Vagina (tissue), 2 donors: ENCODE measurements at regions not wholly inside any gene's neighbourhood (a gene's known extent, or its start where the extent isn't known, plus 50 kb on each side); places are given as distances from the start of the nearest gene placed in this dataset.

ENCODE experiments used
- POLR2A ChIP-seq, 2 donors: fragments of 450-650 bp; IDR thresholded peaks; one replicate each; pipeline ENCODE4 v1.6.1; 2017; ENCODE audit warnings: antibody characterized with exemption in 2 of 2, mild to moderate bottlenecking in 2 of 2, moderate library complexity in 2 of 2
- POLR2AphosphoS5 ChIP-seq, 2 donors: sonication (generic); formaldehyde crosslinking; IDR thresholded peaks; one replicate each; pipeline ENCODE4 v1.9.0; 2017; ENCODE audit warnings: antibody characterized with exemption in 2 of 2, mild to moderate bottlenecking in 2 of 2, low read depth in 1 of 2; ENCODE audit not compliant: insufficient read depth in 1 of 2
- TF ChIP-seq, protein P1 (sequence below), 3 experiments: fragments of 450-650 bp in 2 of 3; fragments of 200-600 bp in 1 of 3; sonication (generic) in 1 of 3; IDR thresholded peaks; one replicate each; pipeline ENCODE4 v1.5.1; 2017 to 2019; ENCODE audit warnings: antibody characterized with exemption in 3 of 3, mild to moderate bottlenecking in 2 of 3, moderate library complexity in 2 of 3

DNA sequence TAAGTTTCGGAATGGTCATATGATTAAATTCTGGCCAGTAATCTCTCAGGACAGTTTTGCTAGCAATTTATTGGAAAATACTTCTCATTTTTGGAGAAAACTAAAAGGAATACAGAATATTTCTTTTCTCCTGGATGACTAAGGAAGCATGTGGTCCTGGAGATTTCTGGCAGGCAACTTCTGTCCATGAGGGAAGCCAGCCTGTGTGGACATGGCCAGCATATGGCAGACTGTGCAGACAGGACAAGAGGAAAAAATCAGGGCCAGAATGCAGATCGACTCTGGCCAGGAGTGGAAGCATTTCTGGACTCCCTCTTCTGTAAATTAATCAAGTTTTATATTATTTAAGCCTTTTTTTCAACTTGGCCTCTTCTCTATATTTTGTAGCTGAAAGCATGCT, 100.4 kb upstream of the CDH18 start:
- no peak for TF ChIP-seq POLR2A (IDR thresholded peaks at IDR 0.05)
- TF ChIP-seq, protein P1, sequence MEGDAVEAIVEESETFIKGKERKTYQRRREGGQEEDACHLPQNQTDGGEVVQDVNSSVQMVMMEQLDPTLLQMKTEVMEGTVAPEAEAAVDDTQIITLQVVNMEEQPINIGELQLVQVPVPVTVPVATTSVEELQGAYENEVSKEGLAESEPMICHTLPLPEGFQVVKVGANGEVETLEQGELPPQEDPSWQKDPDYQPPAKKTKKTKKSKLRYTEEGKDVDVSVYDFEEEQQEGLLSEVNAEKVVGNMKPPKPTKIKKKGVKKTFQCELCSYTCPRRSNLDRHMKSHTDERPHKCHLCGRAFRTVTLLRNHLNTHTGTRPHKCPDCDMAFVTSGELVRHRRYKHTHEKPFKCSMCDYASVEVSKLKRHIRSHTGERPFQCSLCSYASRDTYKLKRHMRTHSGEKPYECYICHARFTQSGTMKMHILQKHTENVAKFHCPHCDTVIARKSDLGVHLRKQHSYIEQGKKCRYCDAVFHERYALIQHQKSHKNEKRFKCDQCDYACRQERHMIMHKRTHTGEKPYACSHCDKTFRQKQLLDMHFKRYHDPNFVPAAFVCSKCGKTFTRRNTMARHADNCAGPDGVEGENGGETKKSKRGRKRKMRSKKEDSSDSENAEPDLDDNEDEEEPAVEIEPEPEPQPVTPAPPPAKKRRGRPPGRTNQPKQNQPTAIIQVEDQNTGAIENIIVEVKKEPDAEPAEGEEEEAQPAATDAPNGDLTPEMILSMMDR (IDR thresholded peaks at IDR 0.05), result no peak
- TF ChIP-seq POLR2AphosphoS5 (IDR thresholded peaks at IDR 0.05; ENCODE audit: insufficient read depth in 1 of 2, low read depth in 1 of 2), result no peak
